Skin of body (tissue), 1 donor: ENCODE measurements at regions not wholly inside any gene's neighbourhood (a gene's known extent, or its start where the extent isn't known, plus 50 kb on each side); places are given as distances from the start of the nearest gene placed in this dataset.
A peak's percentile ranks its signal among the peaks of the same experiment; 100 is the strongest.
"Not testable (repeated sequence)": the region's sequence is repeated elsewhere in the genome, so short reads cannot be mapped to it uniquely, and the experiment has no call there.

Experiments used
- DNase-seq: peaks from one replicate; lab custom pipeline; 2025; lab: John Stamatoyannopoulos, UW

- DNase-seq = peak; percentile 63
These were observed 181.0 kb upstream of the ZNF217 start for GRCh38 chr20:53774461-53775203.

- DNase-seq = peak; percentile 55
These were observed 180.3 kb upstream of the ZNF217 start for GRCh38 chr20:53773792-53774401.

- not testable (repeated sequence) for DNase-seq
These were observed 179.6 kb upstream of the ZNF217 start for GRCh38 chr20:53773066-53773791.

GRCh38 chr20:53769041-53769440 is 175.4 kb upstream of the ZNF217 start:
- no peak for DNase-seq

- DNase-seq = no peak
These were observed 174.7 kb upstream of the ZNF217 start for GRCh38 chr20:53768329-53768728.

- no peak for DNase-seq
These were observed 173.7 kb upstream of the ZNF217 start for GRCh38 chr20:53767206-53767930.

- no peak for DNase-seq
These were observed 170.8 kb upstream of the ZNF217 start for GRCh38 chr20:53764415-53764800.

- DNase-seq = peak; percentile 80
These were observed 170.2 kb upstream of the ZNF217 start for GRCh38 chr20:53763707-53764414.

GRCh38 chr20:53762423-53762798 is 168.8 kb upstream of the ZNF217 start:
- DNase-seq = not testable (repeated sequence)

- DNase-seq = no peak
These were observed 166.4 kb upstream of the ZNF217 start for GRCh38 chr20:53760025-53760441.

- DNase-seq = no peak
These were observed 163.9 kb upstream of the ZNF217 start for GRCh38 chr20:53757472-53757913.

- DNase-seq = no peak
These were observed 162.3 kb upstream of the ZNF217 start for GRCh38 chr20:53755733-53756531.

GRCh38 chr20:53753880-53754459 is 160.3 kb upstream of the ZNF217 start:
- no peak for DNase-seq

GRCh38 chr20:53752971-53753879 is 159.6 kb upstream of the ZNF217 start:
- DNase-seq = no peak

- DNase-seq = no peak
These were observed 158.9 kb upstream of the ZNF217 start for GRCh38 chr20:53752583-53752970.

GRCh38 chr20:53751620-53752318 is 158.1 kb upstream of the ZNF217 start:
- DNase-seq = no peak

GRCh38 chr20:53750827-53751619 is 157.4 kb upstream of the ZNF217 start:
- peak; percentile 81 for DNase-seq
